H4 (cell line): ENCODE measurements at regions not wholly inside any gene's neighbourhood (a gene's known extent, or its start where the extent isn't known, plus 50 kb on each side); places are given as distances from the start of the nearest gene placed in this dataset.

Source experiments
- DNase-seq: peaks from one replicate; pipeline ENCODE4 v3.0.0-alpha.2; 2015; ENCODE audit warnings: low spot score

GRCh38 chr11:110022548-110022947 lies 70.6 kb upstream of the ZC3H12C start:
- DNase-seq = no peak

GRCh38 chr11:110023711-110024110 lies 69.5 kb upstream of the ZC3H12C start:
- no peak for DNase-seq

- DNase-seq = no peak
Measured at GRCh38 chr11:110026858-110027626, 66.2 kb upstream of the ZC3H12C start.

GRCh38 chr11:110027627-110028371 lies 65.4 kb upstream of the ZC3H12C start:
- no peak for DNase-seq

GRCh38 chr11:110028921-110029320 lies 64.3 kb upstream of the ZC3H12C start:
- no peak for DNase-seq

GRCh38 chr11:110029714-110030113 lies 63.5 kb upstream of the ZC3H12C start:
- DNase-seq = no peak

GRCh38 chr11:110031171-110031570 lies 62.0 kb upstream of the ZC3H12C start:
- DNase-seq = no peak

GRCh38 chr11:110032259-110032658 lies 60.9 kb upstream of the ZC3H12C start:
- no peak for DNase-seq

- no peak for DNase-seq
Measured at GRCh38 chr11:110032957-110033570, 60.1 kb upstream of the ZC3H12C start.

GRCh38 chr11:110034806-110035205 lies 58.4 kb upstream of the ZC3H12C start:
- DNase-seq = no peak

- no peak for DNase-seq
Measured at GRCh38 chr11:110035357-110035756, 57.8 kb upstream of the ZC3H12C start.

- DNase-seq = no peak
Measured at GRCh38 chr11:110038201-110038600, 55.0 kb upstream of the ZC3H12C start.
